ENCODE measurements at regions not wholly inside any gene's neighbourhood (a gene's known extent, or its start where the extent isn't known, plus 50 kb on each side); places are given as distances from the start of the nearest gene placed in this dataset.
A peak's percentile ranks its signal among the peaks of the same experiment; 100 is the strongest.
"Not testable (repeated sequence)": the region's sequence is repeated elsewhere in the genome, so short reads cannot be mapped to it uniquely, and the experiment has no call there.

DNA sequence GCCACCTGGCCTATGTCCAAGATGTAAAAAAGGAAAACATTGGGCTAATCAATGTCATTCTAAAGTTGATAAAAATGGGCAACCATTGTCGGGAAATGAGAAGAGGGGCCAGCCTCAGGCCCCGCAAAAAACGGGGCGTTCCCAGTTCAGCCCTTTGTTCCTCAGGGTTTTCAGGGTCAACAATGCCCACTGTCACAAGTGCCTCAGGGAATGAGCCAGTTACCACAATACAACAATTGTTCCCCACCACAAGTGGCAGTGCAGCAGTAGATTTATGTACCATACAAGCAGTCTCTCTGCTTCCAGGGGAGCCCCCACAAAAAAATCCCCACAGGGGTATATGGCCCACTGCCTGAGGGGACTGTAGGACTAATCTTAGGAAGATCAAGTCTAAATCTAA lies 112.5 kb downstream of the ZNF486 start:
- no peak for TF ChIP-seq CTCF (conservative IDR thresholded peaks at IDR 0.05)
- H3K4me3 Mint-ChIP-seq, result no peak overlapping the region
- no peak for DNase-seq (ENCODE audit: low read depth, low spot score)
- peaks cover 13% of the 10 kb centered on the region for H3K4me1 Mint-ChIP-seq
- H3K36me3 Mint-ChIP-seq (ENCODE audit: low read depth), result no peaks in the 10 kb centered on the region
- H3K27me3 Mint-ChIP-seq (ENCODE audit: low read depth), result no peaks in the 10 kb centered on the region
- H3K27ac Mint-ChIP-seq (ENCODE audit: unreplicated experiment), result no peak overlapping the region
- H3K9me3 Mint-ChIP-seq, result no peaks in the 10 kb centered on the region

- TF ChIP-seq CTCF (conservative IDR thresholded peaks at IDR 0.05), result peak; percentile 68
- Mint-ChIP-seq H3K4me3 (no peak overlapping the region), H3K4me1 (peaks cover 13% of the 10 kb centered on the region), H3K27ac (ENCODE audit: unreplicated experiment) (no peak overlapping the region), H3K27me3 (ENCODE audit: low read depth) (no peaks in the 10 kb centered on the region), H3K9me3 (no peaks in the 10 kb centered on the region), H3K36me3 (ENCODE audit: low read depth) (no peaks in the 10 kb centered on the region)
- DNase-seq (ENCODE audit: low read depth, low spot score), result peak; percentile 2
Observed at GRCh38 chr19:20278342-20278741, 111.3 kb downstream of the ZNF486 start.

DNA sequence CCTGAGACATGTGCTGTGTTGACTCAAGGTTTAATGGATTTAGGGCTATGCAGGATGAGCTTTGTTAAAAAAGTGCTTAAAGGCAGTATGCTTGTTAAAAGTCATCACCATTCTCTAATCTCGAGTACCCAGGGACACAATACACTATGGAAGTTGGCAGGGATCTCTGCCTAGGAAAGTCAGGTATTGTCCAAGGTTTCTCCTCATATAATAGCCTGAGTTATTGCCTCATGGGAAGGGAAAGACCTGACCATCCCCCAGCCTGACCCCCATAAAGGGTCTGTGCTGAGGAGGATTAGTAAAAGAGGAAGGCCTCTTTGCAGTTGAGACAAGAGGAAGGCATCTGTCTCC lies 109.7 kb downstream of the ZNF486 start:
- not testable (repeated sequence) for DNase-seq (ENCODE audit: low read depth, low spot score); H3K36me3 Mint-ChIP-seq (ENCODE audit: low read depth); H3K4me3 Mint-ChIP-seq; H3K9me3 Mint-ChIP-seq; H3K27ac Mint-ChIP-seq (ENCODE audit: unreplicated experiment); H3K27me3 Mint-ChIP-seq (ENCODE audit: low read depth)
- peaks cover 13% of the 10 kb centered on the region for H3K4me1 Mint-ChIP-seq

DNA sequence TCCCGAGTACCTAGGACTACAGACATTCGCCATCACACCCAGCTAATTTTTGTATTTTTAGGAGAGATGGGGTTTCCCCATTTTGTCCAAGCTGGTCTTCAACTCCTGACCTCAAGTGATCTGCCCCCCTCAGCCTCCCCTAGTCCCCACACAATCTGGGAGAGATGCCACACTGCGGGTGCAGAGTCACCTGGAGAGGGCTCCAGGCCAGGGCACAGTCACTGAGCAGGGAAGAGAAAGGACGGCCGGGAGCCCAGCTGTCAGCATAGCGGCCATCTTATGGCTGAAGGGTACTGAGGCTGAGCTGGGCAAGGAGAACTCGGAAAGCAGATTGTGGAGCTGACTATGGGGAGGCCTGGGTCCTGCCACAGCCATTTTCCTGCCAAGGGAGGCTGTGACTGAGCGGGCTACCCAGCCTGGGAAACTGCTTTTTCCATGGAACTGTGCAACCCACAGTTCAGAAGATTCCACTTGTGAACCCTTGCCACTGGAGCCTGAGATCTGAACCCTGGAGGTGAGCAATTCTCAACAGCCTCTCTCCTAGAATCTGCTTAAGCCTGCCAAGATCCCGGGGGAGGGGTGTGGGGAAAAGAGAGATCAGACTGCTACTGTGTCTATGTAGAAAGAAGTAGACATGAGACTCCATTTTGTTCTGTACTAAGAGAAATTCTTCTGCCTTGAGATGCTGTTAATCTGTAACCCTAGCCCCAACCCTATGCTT lies 109.2 kb downstream of the ZNF486 start:
- Mint-ChIP-seq H3K9me3 (no peaks in the 10 kb centered on the region), H3K27ac (ENCODE audit: unreplicated experiment) (peak overlapping the region; percentile 35), H3K27me3 (ENCODE audit: low read depth) (peaks cover 3% of the 10 kb centered on the region), H3K36me3 (ENCODE audit: low read depth) (no peaks in the 10 kb centered on the region), H3K4me3 (no peak overlapping the region), H3K4me1 (peaks cover 13% of the 10 kb centered on the region)
- TF ChIP-seq CTCF (conservative IDR thresholded peaks at IDR 0.05), result no peak
- no peak for DNase-seq (ENCODE audit: low read depth, low spot score)

DNA sequence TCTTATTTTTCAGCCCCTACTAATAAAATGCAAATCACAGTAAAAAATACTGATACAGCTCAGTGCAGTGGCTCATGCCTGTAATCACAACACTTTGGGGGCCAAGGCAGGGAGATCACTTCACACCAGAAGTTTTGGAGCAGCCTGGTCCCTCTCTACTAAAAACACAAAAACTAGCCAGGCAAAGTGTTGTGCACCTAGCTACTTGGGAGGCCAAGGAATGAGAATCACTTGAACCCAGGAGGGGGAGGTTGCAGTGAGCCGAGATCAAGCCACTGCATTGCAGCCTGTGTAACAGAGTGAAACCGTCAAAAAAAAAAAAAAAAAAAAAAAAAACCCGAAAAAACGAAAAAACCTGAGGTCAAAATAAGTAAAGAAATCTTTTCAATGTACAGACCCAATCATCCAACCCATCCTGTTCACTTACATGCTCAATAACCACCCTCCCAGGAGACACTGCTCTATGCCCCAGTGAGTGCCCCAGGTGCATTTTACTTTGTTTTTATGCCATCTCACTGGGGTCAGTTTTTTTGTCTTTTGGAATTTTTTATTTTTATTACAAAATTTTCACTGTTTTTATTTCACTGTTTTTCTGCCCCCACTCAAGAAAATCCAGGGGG lies 107.0 kb downstream of the ZNF486 start:
- TF ChIP-seq CTCF (conservative IDR thresholded peaks at IDR 0.05), result no peak
- Mint-ChIP-seq H3K4me3 (no peak overlapping the region), H3K36me3 (ENCODE audit: low read depth) (no peaks in the 10 kb centered on the region), H3K27ac (ENCODE audit: unreplicated experiment) (no peak overlapping the region), H3K27me3 (ENCODE audit: low read depth) (peaks cover 6% of the 10 kb centered on the region), H3K9me3 (no peaks in the 10 kb centered on the region), H3K4me1 (peaks cover 5% of the 10 kb centered on the region)
- DNase-seq (ENCODE audit: low read depth, low spot score), result no peak

DNA sequence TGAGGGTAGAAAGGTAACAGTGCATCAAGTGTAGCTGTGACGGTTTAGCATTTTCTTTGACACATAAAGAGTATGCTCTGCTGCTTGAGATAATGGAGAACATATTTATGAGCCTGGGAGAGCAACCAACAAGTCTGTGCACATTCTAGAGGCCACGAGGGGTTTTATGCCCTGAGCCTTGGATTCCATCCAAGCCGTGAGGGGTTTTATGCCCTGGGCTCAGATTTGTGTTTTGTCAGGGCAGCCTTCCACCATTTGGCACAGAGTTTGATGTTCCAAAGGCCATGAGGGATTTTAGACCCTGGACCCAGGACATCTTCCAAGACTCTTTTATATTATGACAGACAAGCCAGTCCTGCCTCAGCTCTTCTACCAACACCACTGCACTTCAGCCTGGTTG lies 106.4 kb downstream of the ZNF486 start:
- no peak overlapping the region for H3K4me3 Mint-ChIP-seq
- H3K27ac Mint-ChIP-seq (ENCODE audit: unreplicated experiment), result no peak overlapping the region
- H3K36me3 Mint-ChIP-seq (ENCODE audit: low read depth), result no peaks in the 10 kb centered on the region
- H3K9me3 Mint-ChIP-seq, result no peaks in the 10 kb centered on the region
- DNase-seq (ENCODE audit: low read depth, low spot score), result no peak
- peaks cover 6% of the 10 kb centered on the region for H3K27me3 Mint-ChIP-seq (ENCODE audit: low read depth)
- TF ChIP-seq CTCF (conservative IDR thresholded peaks at IDR 0.05), result no peak
- H3K4me1 Mint-ChIP-seq, result peaks cover 2% of the 10 kb centered on the region

GRCh38 chr19:20272627-20273010 lies 105.6 kb downstream of the ZNF486 start:
- not testable (repeated sequence) for H3K27ac Mint-ChIP-seq (ENCODE audit: unreplicated experiment); H3K4me1 Mint-ChIP-seq; H3K36me3 Mint-ChIP-seq (ENCODE audit: low read depth); H3K4me3 Mint-ChIP-seq; DNase-seq (ENCODE audit: low read depth, low spot score); H3K27me3 Mint-ChIP-seq (ENCODE audit: low read depth); H3K9me3 Mint-ChIP-seq

DNA sequence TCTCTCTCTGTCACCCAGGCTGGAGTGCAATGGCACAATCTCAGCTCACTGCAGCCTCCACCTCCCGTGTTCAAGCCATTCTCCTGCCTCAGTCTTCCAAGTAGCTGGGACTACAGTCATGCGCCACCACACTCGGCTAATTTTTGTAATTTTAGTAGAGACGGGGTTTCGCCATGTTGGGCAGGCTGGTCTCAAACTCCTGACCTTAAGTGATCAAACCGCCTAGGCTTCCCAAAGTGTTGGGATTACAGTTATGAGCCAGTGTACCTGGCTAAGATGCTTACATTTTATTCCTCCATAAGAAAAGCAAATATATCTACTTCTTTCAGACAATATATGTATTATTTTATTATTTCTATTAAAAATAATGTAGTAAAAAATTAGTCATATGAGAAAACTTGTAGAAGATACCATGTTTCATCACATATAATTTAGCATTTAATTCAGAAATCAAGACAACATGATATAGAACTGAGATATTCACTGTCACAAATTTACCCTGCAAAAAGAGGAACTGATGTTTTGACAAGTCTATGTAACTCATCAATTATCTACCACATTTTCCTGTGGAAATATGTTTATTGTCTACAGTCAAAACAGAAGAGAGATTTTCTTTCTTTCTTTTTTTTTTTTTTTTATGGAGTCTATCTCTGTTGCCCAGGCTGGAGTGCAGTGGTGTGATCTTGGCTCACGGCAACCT lies 105.1 kb downstream of the ZNF486 start:
- DNase-seq (ENCODE audit: low read depth, low spot score), result not testable (repeated sequence)

More for the DNA sequence above, 105.1 kb downstream of the ZNF486 start:
- H3K36me3 Mint-ChIP-seq (ENCODE audit: low read depth); H3K27ac Mint-ChIP-seq (ENCODE audit: unreplicated experiment); H3K4me3 Mint-ChIP-seq; H3K4me1 Mint-ChIP-seq; H3K27me3 Mint-ChIP-seq (ENCODE audit: low read depth); H3K9me3 Mint-ChIP-seq: not testable (repeated sequence)
